ENCODE measurements at regions not wholly inside any gene's neighbourhood (a gene's known extent, or its start where the extent isn't known, plus 50 kb on each side); places are given as distances from the start of the nearest gene placed in this dataset.

DNA sequence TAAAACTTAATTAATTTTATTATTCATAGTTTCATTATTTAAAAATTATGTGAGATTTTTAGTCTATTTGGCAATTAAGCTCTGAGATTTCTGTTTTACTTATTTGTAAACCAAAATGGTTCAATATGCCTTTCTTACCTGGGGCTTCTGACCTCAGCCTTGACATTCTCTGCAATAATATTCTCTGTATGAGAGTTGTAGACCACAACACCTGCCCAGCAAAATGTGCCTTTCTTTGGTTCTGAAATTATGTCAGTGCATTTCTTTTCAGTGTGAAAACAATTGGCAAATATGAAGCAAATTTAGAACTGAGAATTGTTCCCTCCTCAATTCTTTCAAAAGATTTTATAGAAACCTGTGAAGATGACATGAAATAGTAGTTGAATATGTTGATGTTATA is 426.4 kb upstream of the FZD8 start:
- TF ChIP-seq NFIC (IDR thresholded peaks at IDR 0.05) (no peak), EGR1 (IDR thresholded peaks at IDR 0.05) (no peak), ZBTB7A (IDR thresholded peaks at IDR 0.05; ENCODE audit: low read depth) (no peak), RAD21 (IDR thresholded peaks at IDR 0.05; ENCODE audit: low read depth) (no peak), TCF12 (IDR thresholded peaks at IDR 0.05; ENCODE audit: low read depth) (no peak)
- TF ChIP-seq, protein P1, sequence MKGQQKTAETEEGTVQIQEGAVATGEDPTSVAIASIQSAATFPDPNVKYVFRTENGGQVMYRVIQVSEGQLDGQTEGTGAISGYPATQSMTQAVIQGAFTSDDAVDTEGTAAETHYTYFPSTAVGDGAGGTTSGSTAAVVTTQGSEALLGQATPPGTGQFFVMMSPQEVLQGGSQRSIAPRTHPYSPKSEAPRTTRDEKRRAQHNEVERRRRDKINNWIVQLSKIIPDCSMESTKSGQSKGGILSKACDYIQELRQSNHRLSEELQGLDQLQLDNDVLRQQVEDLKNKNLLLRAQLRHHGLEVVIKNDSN (IDR thresholded peaks at IDR 0.05) = no peak
- TF ChIP-seq, protein P2, sequence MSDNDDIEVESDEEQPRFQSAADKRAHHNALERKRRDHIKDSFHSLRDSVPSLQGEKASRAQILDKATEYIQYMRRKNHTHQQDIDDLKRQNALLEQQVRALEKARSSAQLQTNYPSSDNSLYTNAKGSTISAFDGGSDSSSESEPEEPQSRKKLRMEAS (IDR thresholded peaks at IDR 0.05) = no peak

DNA sequence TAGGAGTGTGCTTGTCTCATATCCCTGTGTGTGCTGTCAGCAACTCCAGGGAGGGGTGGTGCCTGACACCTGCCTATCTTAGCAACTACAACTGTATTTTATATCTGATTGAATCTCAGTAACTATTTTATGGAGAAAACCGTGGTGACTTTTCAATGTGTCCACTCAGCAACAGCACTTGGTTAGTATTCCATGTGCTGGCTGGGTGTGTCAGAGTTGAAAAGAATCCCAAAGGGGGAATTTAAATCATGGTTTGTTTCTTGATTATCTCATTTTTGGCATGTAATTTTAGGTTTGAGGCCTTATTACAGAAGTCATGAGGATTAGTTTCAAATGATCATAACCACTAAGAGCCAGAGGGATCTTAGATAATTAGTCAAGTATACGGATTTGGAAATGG is 425.7 kb upstream of the FZD8 start:
- no peak for TF ChIP-seq FOXM1 (IDR thresholded peaks at IDR 0.05; ENCODE audit: borderline replicate concordance, low read depth)

DNA sequence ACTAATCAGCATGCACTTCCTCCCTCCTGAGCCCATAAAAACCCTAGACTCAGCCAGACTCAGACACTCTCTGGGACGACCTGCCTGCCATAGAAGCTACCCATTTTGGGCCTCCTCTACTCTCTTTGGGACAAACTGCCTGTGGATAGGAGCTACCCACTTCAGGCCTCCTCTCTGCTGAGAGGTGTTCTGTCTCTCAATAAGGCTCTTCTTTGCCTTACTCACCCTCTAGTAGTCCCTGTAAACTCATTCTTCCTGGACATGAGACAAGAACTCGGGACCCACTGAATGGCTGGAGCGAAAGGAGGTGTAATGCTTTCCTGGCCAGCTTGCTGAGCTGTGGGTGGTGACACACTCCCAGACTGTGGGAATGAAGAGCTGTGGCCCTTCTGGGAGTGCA is 424.8 kb upstream of the FZD8 start:
- TF ChIP-seq RAD21 (IDR thresholded peaks at IDR 0.05; ENCODE audit: low read depth) (no peak), NFIC (IDR thresholded peaks at IDR 0.05) (no peak), TAF1 (IDR thresholded peaks at IDR 0.05; ENCODE audit: low read depth) (no peak), TCF12 (IDR thresholded peaks at IDR 0.05; ENCODE audit: low read depth) (no peak), FOXM1 (IDR thresholded peaks at IDR 0.05; ENCODE audit: borderline replicate concordance, low read depth) (no peak), TEAD4 (IDR thresholded peaks at IDR 0.05) (no peak), EP300 (IDR thresholded peaks at IDR 0.05; ENCODE audit: borderline replicate concordance) (no peak), ZBTB7A (IDR thresholded peaks at IDR 0.05; ENCODE audit: low read depth) (no peak), YY1 (IDR thresholded peaks at IDR 0.05; ENCODE audit: low read depth) (no peak), EGR1 (IDR thresholded peaks at IDR 0.05) (no peak)
- TF ChIP-seq, protein P3, sequence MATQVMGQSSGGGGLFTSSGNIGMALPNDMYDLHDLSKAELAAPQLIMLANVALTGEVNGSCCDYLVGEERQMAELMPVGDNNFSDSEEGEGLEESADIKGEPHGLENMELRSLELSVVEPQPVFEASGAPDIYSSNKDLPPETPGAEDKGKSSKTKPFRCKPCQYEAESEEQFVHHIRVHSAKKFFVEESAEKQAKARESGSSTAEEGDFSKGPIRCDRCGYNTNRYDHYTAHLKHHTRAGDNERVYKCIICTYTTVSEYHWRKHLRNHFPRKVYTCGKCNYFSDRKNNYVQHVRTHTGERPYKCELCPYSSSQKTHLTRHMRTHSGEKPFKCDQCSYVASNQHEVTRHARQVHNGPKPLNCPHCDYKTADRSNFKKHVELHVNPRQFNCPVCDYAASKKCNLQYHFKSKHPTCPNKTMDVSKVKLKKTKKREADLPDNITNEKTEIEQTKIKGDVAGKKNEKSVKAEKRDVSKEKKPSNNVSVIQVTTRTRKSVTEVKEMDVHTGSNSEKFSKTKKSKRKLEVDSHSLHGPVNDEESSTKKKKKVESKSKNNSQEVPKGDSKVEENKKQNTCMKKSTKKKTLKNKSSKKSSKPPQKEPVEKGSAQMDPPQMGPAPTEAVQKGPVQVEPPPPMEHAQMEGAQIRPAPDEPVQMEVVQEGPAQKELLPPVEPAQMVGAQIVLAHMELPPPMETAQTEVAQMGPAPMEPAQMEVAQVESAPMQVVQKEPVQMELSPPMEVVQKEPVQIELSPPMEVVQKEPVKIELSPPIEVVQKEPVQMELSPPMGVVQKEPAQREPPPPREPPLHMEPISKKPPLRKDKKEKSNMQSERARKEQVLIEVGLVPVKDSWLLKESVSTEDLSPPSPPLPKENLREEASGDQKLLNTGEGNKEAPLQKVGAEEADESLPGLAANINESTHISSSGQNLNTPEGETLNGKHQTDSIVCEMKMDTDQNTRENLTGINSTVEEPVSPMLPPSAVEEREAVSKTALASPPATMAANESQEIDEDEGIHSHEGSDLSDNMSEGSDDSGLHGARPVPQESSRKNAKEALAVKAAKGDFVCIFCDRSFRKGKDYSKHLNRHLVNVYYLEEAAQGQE (IDR thresholded peaks at IDR 0.05; ENCODE audit: low read depth) = no peak
- TF ChIP-seq, protein P2 (IDR thresholded peaks at IDR 0.05) = no peak
- TF ChIP-seq, protein P1 (IDR thresholded peaks at IDR 0.05) = no peak

DNA sequence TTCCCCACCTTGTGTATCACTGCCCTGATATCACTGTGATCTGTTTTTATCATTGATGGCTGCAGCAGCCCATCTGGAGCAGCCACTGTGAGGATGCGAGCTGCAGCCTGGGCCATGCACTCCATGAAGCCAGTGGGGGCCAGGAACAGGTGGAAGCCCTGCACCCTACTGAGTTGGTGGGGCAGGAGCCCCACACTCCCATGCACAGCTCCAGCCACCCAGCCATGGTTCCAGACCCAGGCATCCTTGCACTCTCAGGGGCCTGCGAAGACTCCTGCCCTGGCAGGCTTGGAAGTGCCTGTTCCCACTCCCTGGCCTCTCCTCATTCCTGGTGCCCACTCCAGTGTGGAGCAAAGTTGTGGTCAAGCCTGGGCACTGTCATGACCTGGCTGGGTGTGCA is 424.0 kb upstream of the FZD8 start:
- TF ChIP-seq EP300 (IDR thresholded peaks at IDR 0.05; ENCODE audit: borderline replicate concordance) (no peak), TEAD4 (IDR thresholded peaks at IDR 0.05) (no peak), FOXM1 (IDR thresholded peaks at IDR 0.05; ENCODE audit: borderline replicate concordance, low read depth) (no peak), CEBPB (IDR thresholded peaks at IDR 0.05) (no peak), EGR1 (IDR thresholded peaks at IDR 0.05) (no peak), TCF12 (IDR thresholded peaks at IDR 0.05; ENCODE audit: low read depth) (no peak)
- TF ChIP-seq, protein P2 (IDR thresholded peaks at IDR 0.05) = no peak
- TF ChIP-seq, protein P1 (IDR thresholded peaks at IDR 0.05) = no peak
- TF ChIP-seq, protein P3 (IDR thresholded peaks at IDR 0.05; ENCODE audit: low read depth) = no peak

DNA sequence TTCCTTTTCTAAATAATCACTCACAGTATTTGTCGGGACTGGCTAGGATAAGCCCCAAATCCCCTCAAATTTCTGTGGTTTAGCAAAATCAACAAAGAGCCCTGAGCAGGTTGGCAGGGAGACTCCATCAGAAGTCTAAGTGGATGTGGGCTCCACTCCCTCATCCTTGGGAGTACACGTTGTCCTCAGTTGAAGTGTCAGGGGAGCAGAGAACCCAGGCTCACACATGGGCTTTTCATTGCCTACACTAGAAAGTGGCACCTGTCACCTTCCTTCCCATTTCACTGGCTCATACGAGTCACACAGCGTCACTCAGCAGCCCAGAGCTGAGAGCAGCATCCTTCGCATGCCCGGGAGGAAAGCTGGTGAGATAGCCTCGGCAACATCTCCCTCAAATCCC is 421.3 kb upstream of the FZD8 start:
- TF ChIP-seq ZBTB7A (IDR thresholded peaks at IDR 0.05; ENCODE audit: low read depth) (no peak), CEBPB (IDR thresholded peaks at IDR 0.05) (no peak), TEAD4 (IDR thresholded peaks at IDR 0.05) (no peak), YY1 (IDR thresholded peaks at IDR 0.05; ENCODE audit: low read depth) (no peak), RAD21 (IDR thresholded peaks at IDR 0.05; ENCODE audit: low read depth) (no peak), CREB1 (IDR thresholded peaks at IDR 0.05; ENCODE audit: low read depth) (no peak), TCF12 (IDR thresholded peaks at IDR 0.05; ENCODE audit: low read depth) (no peak), NFIC (IDR thresholded peaks at IDR 0.05) (no peak), TAF1 (IDR thresholded peaks at IDR 0.05; ENCODE audit: low read depth) (no peak), FOXM1 (IDR thresholded peaks at IDR 0.05; ENCODE audit: borderline replicate concordance, low read depth) (no peak), EP300 (IDR thresholded peaks at IDR 0.05; ENCODE audit: borderline replicate concordance) (no peak), EGR1 (IDR thresholded peaks at IDR 0.05) (no peak)
- TF ChIP-seq, protein P2 (IDR thresholded peaks at IDR 0.05) = no peak
- TF ChIP-seq, protein P1 (IDR thresholded peaks at IDR 0.05) = no peak
- TF ChIP-seq, protein P3 (IDR thresholded peaks at IDR 0.05; ENCODE audit: low read depth) = no peak
